SHP77 treated with DMSO at 0.1 percent for 48 hours (cell line): ENCODE measurements at regions not wholly inside any gene's neighbourhood (a gene's known extent, or its start where the extent isn't known, plus 50 kb on each side); places are given as distances from the start of the nearest gene placed in this dataset.

ENCODE experiments used
- DNase-seq: peaks from one replicate; lab custom pipeline; 2025; lab: John Stamatoyannopoulos, UW

GRCh38 chr1:65681096-65681495 lies 111.6 kb upstream of the PDE4B start:
- no peak for DNase-seq

- peak; percentile 49 for DNase-seq
Observed at GRCh38 chr1:65687428-65688214, 105.1 kb upstream of the PDE4B start.

- no peak for DNase-seq
Observed at GRCh38 chr1:65688215-65688566, 104.5 kb upstream of the PDE4B start.

GRCh38 chr1:65688848-65689247 lies 103.8 kb upstream of the PDE4B start:
- no peak for DNase-seq

- no peak for DNase-seq
Observed at GRCh38 chr1:65691152-65691900, 101.4 kb upstream of the PDE4B start.

- no peak for DNase-seq
Observed at GRCh38 chr1:65691972-65692371, 100.7 kb upstream of the PDE4B start.

- no peak for DNase-seq
Observed at GRCh38 chr1:65694126-65694525, 98.6 kb upstream of the PDE4B start.

- DNase-seq = no peak
Observed at GRCh38 chr1:65694933-65695332, 97.8 kb upstream of the PDE4B start.

- no peak for DNase-seq
Observed at GRCh38 chr1:65698590-65698989, 94.1 kb upstream of the PDE4B start.

- DNase-seq = no peak
Observed at GRCh38 chr1:65703853-65704252, 88.8 kb upstream of the PDE4B start.

GRCh38 chr1:65704318-65704717 lies 88.4 kb upstream of the PDE4B start:
- DNase-seq = no peak

GRCh38 chr1:65717815-65718454 lies 74.8 kb upstream of the PDE4B start:
- no peak for DNase-seq

GRCh38 chr1:65719391-65719790 lies 73.3 kb upstream of the PDE4B start:
- DNase-seq = no peak

- no peak for DNase-seq
Observed at GRCh38 chr1:65722461-65722860, 70.2 kb upstream of the PDE4B start.

- no peak for DNase-seq
Observed at GRCh38 chr1:65724151-65724550, 68.5 kb upstream of the PDE4B start.

GRCh38 chr1:65725064-65725463 lies 67.6 kb upstream of the PDE4B start:
- no peak for DNase-seq

GRCh38 chr1:65728504-65728903 lies 64.2 kb upstream of the PDE4B start:
- no peak for DNase-seq

- no peak for DNase-seq
Observed at GRCh38 chr1:65729259-65729658, 63.4 kb upstream of the PDE4B start.

- DNase-seq = no peak
Observed at GRCh38 chr1:65734979-65735378, 57.7 kb upstream of the PDE4B start.

- DNase-seq = no peak
Observed at GRCh38 chr1:65741993-65742392, 50.7 kb upstream of the PDE4B start.
